RWPE1 (cell line): ENCODE measurements at regions not wholly inside any gene's neighbourhood (a gene's known extent, or its start where the extent isn't known, plus 50 kb on each side); places are given as distances from the start of the nearest gene placed in this dataset.

Experiments used
- CTCF ChIA-PET: fragments of 350-600 bp; sonication (Branson Sonifier 250); formaldehyde crosslinking; extraction: SDS; loops from one replicate; lab custom pipeline; 2021; lab: Yijun Ruan, JAX
- POLR2A ChIA-PET: fragments of 400-600 bp; formaldehyde crosslinking; extraction: SDS; loops from one replicate; lab custom pipeline; 2020; ENCODE audit warnings: antibody characterized with exemption; ENCODE audit not compliant: low non-redundant PET; lab: Yijun Ruan, JAX
- DNase-seq: peaks from one replicate; pipeline ENCODE4 v3.0.0; 2012; ENCODE audit warnings: low spot score
- H3K27ac ChIP-seq: fragments of 450-650 bp; 2 replicates; pipeline ENCODE4 v1.5.1; 2017
- TF ChIP-seq, protein P1 (sequence below): fragments of 450-650 bp; conservative IDR thresholded peaks from 2 replicates; pipeline ENCODE4 v1.5.1; 2017; ENCODE audit warnings: low read depth, mild to moderate bottlenecking

DNA sequence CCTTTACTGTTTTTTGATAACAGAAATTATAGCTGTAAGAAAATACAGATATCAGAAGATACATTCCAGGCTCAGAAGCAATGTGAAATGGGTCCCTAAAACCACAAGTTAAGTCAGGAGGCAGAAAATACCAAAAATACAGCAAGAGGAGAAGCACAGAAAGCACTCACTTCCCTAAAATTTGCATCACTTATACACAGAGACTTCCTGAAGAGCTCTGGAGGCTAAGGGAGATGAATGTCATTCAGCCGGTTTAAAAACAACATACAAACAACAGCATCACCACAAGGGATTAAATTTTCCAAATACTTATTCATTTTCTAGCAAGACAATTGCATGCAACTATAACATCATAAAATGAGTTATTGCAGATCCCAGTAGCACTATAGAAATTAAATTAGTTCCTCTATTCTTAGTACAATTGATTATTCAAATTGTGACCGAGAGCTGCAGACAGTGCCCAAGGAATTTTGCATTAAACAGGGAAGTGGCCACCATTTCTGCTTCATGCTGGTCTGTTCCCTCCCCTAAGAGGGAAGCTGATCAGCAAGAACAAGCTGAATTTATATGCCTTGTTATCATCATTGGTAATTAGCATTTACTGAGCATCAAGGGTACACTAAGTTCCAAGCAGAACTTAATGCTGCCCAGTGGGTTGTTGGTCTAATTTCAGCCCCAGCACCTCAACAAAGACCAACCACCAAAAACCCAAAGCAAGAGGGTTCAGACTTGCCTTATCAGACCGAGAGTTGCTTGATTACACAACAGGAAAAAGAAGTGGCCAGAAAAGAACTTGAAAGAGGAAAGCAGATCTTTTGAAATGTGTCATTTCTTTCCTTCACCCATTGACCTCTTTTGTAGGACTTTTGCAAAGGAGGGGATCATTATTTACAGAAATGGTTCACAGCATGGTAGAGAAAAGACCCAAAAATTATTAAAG lies 140.7 kb downstream of the KCTD12 start:
- DNase-seq = no peak
- ChIA-PET CTCF (interaction anchor here (0.6 to 0.7 kb wide), 2 partner anchors 94 to 158 kb away, joined by 3 to 4 read pairs; no protein-coding TSS in a partner anchor), POLR2A (no interaction called here)
- no peak overlapping the region for H3K27ac ChIP-seq
- TF ChIP-seq, protein P1, sequence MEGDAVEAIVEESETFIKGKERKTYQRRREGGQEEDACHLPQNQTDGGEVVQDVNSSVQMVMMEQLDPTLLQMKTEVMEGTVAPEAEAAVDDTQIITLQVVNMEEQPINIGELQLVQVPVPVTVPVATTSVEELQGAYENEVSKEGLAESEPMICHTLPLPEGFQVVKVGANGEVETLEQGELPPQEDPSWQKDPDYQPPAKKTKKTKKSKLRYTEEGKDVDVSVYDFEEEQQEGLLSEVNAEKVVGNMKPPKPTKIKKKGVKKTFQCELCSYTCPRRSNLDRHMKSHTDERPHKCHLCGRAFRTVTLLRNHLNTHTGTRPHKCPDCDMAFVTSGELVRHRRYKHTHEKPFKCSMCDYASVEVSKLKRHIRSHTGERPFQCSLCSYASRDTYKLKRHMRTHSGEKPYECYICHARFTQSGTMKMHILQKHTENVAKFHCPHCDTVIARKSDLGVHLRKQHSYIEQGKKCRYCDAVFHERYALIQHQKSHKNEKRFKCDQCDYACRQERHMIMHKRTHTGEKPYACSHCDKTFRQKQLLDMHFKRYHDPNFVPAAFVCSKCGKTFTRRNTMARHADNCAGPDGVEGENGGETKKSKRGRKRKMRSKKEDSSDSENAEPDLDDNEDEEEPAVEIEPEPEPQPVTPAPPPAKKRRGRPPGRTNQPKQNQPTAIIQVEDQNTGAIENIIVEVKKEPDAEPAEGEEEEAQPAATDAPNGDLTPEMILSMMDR = no peak

DNA sequence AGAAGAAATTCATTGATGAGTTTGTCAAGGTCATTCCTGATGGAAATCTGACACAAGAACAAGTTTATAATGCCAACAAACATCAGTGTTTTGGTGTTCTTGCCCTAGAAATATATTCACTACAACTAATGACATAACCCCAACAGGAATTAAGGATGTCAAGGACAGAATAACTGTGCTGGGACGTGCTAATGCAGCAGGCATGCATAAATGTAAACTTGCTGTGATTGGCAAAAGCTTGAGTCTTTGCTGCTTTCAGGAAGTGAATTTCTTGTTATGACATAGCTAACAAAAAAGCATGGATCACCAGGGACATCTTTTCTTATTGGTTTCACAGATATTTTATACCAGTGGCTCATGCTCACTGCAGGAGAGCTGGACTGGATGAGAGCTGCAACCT lies 144.6 kb downstream of the KCTD12 start:
- no peak overlapping the region for H3K27ac ChIP-seq
- ChIA-PET CTCF (no interaction called here), POLR2A (no interaction called here)
- DNase-seq = no peak
- TF ChIP-seq, protein P1 = no peak

DNA sequence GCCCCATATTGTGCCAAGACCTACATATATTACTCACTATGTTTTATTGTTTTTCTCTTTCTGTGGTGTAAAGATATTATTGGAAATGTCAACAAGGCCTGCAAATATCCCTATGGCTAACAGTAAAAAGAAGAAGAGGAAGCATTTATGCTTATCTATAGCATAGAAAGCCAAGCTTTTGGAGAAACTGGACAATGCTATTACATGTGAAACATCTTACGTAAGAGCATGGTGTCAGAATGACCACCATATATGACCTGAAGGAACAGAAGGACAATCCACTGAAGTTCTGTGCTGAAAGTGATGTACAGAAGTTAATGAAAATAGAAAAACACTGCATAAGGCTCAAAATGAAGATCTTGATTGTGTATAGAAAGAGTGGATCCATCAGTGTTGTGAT lies 145.2 kb downstream of the KCTD12 start:
- POLR2A ChIA-PET = no interaction called here
- H3K27ac ChIP-seq = no peak overlapping the region
- TF ChIP-seq, protein P1 = no peak
- DNase-seq = no peak
- CTCF ChIA-PET = no interaction called here

DNA sequence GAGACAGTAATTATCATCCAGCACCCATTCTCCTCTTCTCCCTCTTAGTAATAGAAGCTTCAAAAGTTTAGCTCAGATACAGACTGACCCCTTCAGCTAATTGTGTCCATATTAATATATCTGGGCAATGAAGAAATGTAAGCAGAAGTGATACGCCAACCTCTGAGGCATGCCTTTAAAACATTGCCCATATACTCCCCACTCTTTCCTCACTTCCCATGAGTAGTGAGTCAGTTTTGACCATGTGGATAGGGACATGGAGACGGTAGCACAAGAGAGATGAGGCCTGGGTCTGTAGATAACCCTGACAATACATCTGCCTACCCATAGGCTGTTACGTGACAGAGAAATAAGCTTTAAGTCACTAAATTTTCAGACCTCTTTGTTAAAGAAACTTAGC lies 147.6 kb downstream of the KCTD12 start:
- POLR2A ChIA-PET = no interaction called here
- TF ChIP-seq, protein P1 = no peak
- CTCF ChIA-PET = interaction anchor here (0.6 kb wide), 1 partner anchor 16 kb away, joined by 8 read pairs; no protein-coding TSS in a partner anchor
- no peak overlapping the region for H3K27ac ChIP-seq
- no peak for DNase-seq

DNA sequence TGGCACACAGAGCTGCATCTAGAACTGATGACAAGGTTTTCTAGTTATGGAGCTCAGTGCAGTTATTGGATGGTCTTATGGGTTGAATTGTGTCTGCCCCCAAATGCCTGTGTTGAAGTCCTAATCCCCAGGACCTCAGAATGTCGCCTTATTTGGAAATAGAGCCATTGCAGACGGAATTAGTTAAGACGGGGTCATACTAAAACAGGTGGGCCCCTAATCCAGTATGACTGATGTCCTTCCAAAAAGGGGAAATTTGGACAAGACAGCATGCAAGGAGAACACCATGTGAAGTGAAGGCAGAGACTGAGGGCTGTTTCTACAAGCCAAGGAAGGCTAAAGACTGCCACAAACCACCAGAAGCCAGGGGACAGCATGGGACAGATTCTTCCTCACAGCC lies 148.7 kb downstream of the KCTD12 start:
- DNase-seq = no peak
- ChIA-PET CTCF (interaction anchor here (0.6 kb wide), 1 partner anchor 991 kb away, joined by 4 read pairs; no protein-coding TSS in a partner anchor), POLR2A (no interaction called here)
- TF ChIP-seq, protein P1 = no peak
- no peak overlapping the region for H3K27ac ChIP-seq

DNA sequence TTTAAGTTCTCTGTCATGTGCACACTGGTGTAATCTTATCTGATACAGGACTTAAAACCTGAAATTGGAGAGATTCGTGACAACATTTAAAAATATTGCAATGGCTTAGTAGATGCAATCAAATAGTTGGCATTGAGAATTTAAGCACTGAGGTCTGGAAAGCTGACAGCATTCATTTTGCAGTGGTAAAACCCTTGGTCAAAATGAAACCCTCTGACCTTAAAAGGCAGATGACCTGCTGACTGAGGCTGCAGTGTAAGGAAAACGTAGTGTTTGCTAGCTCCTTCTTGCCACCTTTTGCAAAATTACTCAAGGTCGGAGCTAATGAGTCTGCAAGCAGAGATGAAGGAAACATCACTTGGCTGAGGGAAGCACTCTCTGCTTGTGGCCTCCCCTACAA lies 150.6 kb downstream of the KCTD12 start:
- TF ChIP-seq, protein P1 = no peak
- CTCF ChIA-PET = interaction anchor here (0.6 kb wide), 1 partner anchor 244 kb away, joined by 3 read pairs; no protein-coding TSS in a partner anchor
- POLR2A ChIA-PET = no interaction called here
- no peak for DNase-seq
- no peak overlapping the region for H3K27ac ChIP-seq
